HCT116 (cell line): ENCODE measurements at regions not wholly inside any gene's neighbourhood (a gene's known extent, or its start where the extent isn't known, plus 50 kb on each side); places are given as distances from the start of the nearest gene placed in this dataset.

ENCODE experiments used
- ATAC-seq: fragments of 200-7000 bp; cut with Tn5 transposase; 2 replicates; pipeline ENCODE4 v1.9.1; 2020; ENCODE audit warnings: mild to moderate bottlenecking, moderate library complexity
- BruUV-seq: library from RNA; stranded (reverse); fragments of 400-500 nt; replicated peaks from 2 replicates; lab custom pipeline; 2021; lab: Mats Ljungman, UMichigan
- CTCF ChIA-PET: fragments of 300-600 bp; sonication (Branson Sonifier 250); formaldehyde crosslinking; loops from one replicate; lab custom pipeline; 2021; ENCODE audit warnings: antibody characterized with exemption; lab: Charles Lee
- POLR2A ChIA-PET: fragments of 300-600, 350-600 bp; sonication (Branson Sonifier 250); formaldehyde crosslinking; loops from one replicate; lab custom pipeline; 2021; ENCODE audit warnings: antibody characterized with exemption; lab: Charles Lee
- RAD21 ChIA-PET, 2 experiments: fragments of 300-600 bp; sonication (Branson Sonifier 250); formaldehyde crosslinking; loops; one replicate each; lab custom pipeline; 2023; ENCODE audit warnings: low total read pairs in 2 of 2; ENCODE audit not compliant: uncharacterized antibody in 2 of 2, unreplicated experiment in 2 of 2, low non-redundant PET in 1 of 2; lab: Charles Lee
- DNase-seq: peaks from one replicate; pipeline ENCODE4 v3.0.0-alpha.2; 2010; ENCODE audit warnings: low read depth, low spot score
- H2AFZ ChIP-seq: fragments of 200-600 bp; shearing (Covaris generic), sonication (generic); 2 replicates; pipeline ENCODE4 v1.6.1; 2017; ENCODE audit warnings: low read depth, mixed run types, mixed read lengths, antibody characterized with exemption, low read length; ENCODE audit not compliant: poor library complexity, severe bottlenecking
- H3K27ac ChIP-seq: 2 replicates; pipeline ENCODE4 v1.5.1; 2012; ENCODE audit warnings: low read depth, low read length
- H3K27me3 ChIP-seq: fragments of 200-600 bp; sonication (generic); 2 replicates; pipeline ENCODE4 v1.6.1; 2016; ENCODE audit warnings: mixed run types, low read length, mixed read lengths; ENCODE audit not compliant: insufficient read depth
- H3K36me3 ChIP-seq, 2 experiments: fragments of 200-500 bp in 1 of 2; fragments of 200-600 bp in 1 of 2; sonication (Bioruptor generic) in 1 of 2; sonication (generic) in 1 of 2; 2 replicates each; pipeline versions ENCODE4 v1.5.1 to v1.6.1; 2014 to 2016; ENCODE audit warnings: low read length in 2 of 2, inconsistent platforms in 1 of 2, mixed read lengths in 1 of 2, mixed run types in 1 of 2; ENCODE audit not compliant: insufficient read depth in 2 of 2, control insufficient read depth in 1 of 2
- H3K4me1 ChIP-seq, 2 experiments: fragments of 200-600 bp in 1 of 2; sonication (generic) in 1 of 2; 2 replicates each; pipeline versions ENCODE4 v1.5.1 to v1.6.1; 2012 to 2017; ENCODE audit warnings: low read length in 2 of 2, inconsistent platforms in 1 of 2, mild to moderate bottlenecking in 1 of 2, mixed read lengths in 1 of 2, mixed run types in 1 of 2, moderate library complexity in 1 of 2; ENCODE audit not compliant: insufficient read depth in 2 of 2, control insufficient read depth in 1 of 2
- H3K4me2 ChIP-seq: fragments of 200-600 bp; sonication (generic); 2 replicates; pipeline ENCODE4 v1.6.1; 2017; ENCODE audit warnings: mixed run types, low read length, mixed read lengths
- H3K4me3 ChIP-seq, 2 experiments: fragments of 200-600 bp in 1 of 2; sonication (generic) in 1 of 2; replicated peaks in 1 of 2; 2 replicates each; pipeline ENCODE4 v1.5.1; 2011 to 2016; ENCODE audit warnings: low read length in 2 of 2, control low read depth in 1 of 2, low read depth in 1 of 2, mild to moderate bottlenecking in 1 of 2, mixed read lengths in 1 of 2, mixed run types in 1 of 2
- H3K79me2 ChIP-seq: fragments of 200-600 bp; sonication (generic); 2 replicates; pipeline ENCODE4 v1.6.1; 2017; ENCODE audit warnings: mild to moderate bottlenecking, mixed run types, low read length, moderate library complexity, mixed read lengths; ENCODE audit not compliant: insufficient read depth
- H3K9ac ChIP-seq: fragments of 200-600 bp; sonication (generic); 2 replicates; pipeline ENCODE4 v1.6.1; 2016; ENCODE audit warnings: low read length, mixed read lengths
- H3K9me2 ChIP-seq: fragments of 200-600 bp; sonication (generic), shearing (Covaris generic); 2 replicates; pipeline ENCODE4 v1.6.1; 2017; ENCODE audit warnings: mixed run types, mild to moderate bottlenecking, moderate library complexity; ENCODE audit not compliant: insufficient read depth
- H3K9me3 ChIP-seq, 2 experiments: fragments of 200-500 bp in 1 of 2; fragments of 200-600 bp in 1 of 2; sonication (Bioruptor generic) in 1 of 2; sonication (generic) in 1 of 2; 2 replicates each; pipeline ENCODE4 v1.6.1; 2014 to 2017; ENCODE audit warnings: low read length in 2 of 2, mixed read lengths in 2 of 2, inconsistent platforms in 1 of 2, low read depth in 1 of 2, mild to moderate bottlenecking in 1 of 2, mixed run types in 1 of 2, moderate library complexity in 1 of 2; ENCODE audit not compliant: control insufficient read depth in 1 of 2, insufficient read depth in 1 of 2
- H4K20me1 ChIP-seq: fragments of 200-600 bp; sonication (generic), shearing (Covaris generic); 2 replicates; pipeline ENCODE4 v1.6.1; 2017; ENCODE audit warnings: mixed run types, mild to moderate bottlenecking, moderate library complexity; ENCODE audit not compliant: insufficient read depth
- CBX3 ChIP-seq: IDR thresholded peaks from 2 replicates; pipeline ENCODE4 v1.6.1; 2012; ENCODE audit warnings: low read depth
- CEBPB ChIP-seq: IDR thresholded peaks from 2 replicates; pipeline ENCODE4 v1.6.1; 2012; ENCODE audit warnings: low read depth
- EGR1 ChIP-seq: IDR thresholded peaks from 2 replicates; pipeline ENCODE4 v1.6.1; 2012; ENCODE audit warnings: low read depth
- ELF1 ChIP-seq: IDR thresholded peaks from 2 replicates; pipeline ENCODE4 v1.6.1; 2012; ENCODE audit warnings: low read depth, borderline replicate concordance
- EZH2 ChIP-seq: fragments of 200-600 bp; sonication (generic); IDR thresholded peaks from 2 replicates; pipeline ENCODE4 v1.6.1; 2017; ENCODE audit warnings: antibody characterized with exemption, mixed run types
- EZH2phosphoT487 ChIP-seq: fragments of 200-600 bp; IDR thresholded peaks from 2 replicates; pipeline ENCODE4 v1.6.1; 2018; ENCODE audit warnings: antibody characterized with exemption, borderline replicate concordance
- FOSL1 ChIP-seq: IDR thresholded peaks from 2 replicates; pipeline ENCODE4 v1.6.1; 2012; ENCODE audit warnings: low read depth
- POLR2AphosphoS5 ChIP-seq: IDR thresholded peaks from 2 replicates; pipeline ENCODE4 v1.6.1; 2011; ENCODE audit warnings: mild to moderate bottlenecking, low read depth, low read length, moderate library complexity
- RAD21 ChIP-seq: IDR thresholded peaks from 2 replicates; pipeline ENCODE4 v1.6.1; 2012; ENCODE audit warnings: low read depth, mild to moderate bottlenecking
- SIN3A ChIP-seq: IDR thresholded peaks from 2 replicates; pipeline ENCODE4 v1.6.1; 2012; ENCODE audit warnings: low read depth
- SP1 ChIP-seq: IDR thresholded peaks from 2 replicates; pipeline ENCODE4 v1.6.1; 2012; ENCODE audit warnings: low read depth
- SRF ChIP-seq: IDR thresholded peaks from 2 replicates; pipeline ENCODE4 v1.6.1; 2012; ENCODE audit warnings: low read depth
- YY1 ChIP-seq: IDR thresholded peaks from 2 replicates; pipeline ENCODE4 v1.6.1; 2011; ENCODE audit warnings: low read length, low read depth, moderate library complexity, mild to moderate bottlenecking; ENCODE audit not compliant: insufficient replicate concordance; ENCODE audit errors: extremely low read depth
- ZFX ChIP-seq: fragments of 450-650 bp; IDR thresholded peaks from 2 replicates; pipeline ENCODE4 v1.6.1; 2017
- ZNF274 ChIP-seq: fragments of 200-500 bp; sonication (Bioruptor generic); IDR thresholded peaks from 2 replicates; pipeline ENCODE4 v1.6.1; 2014; ENCODE audit warnings: mild to moderate bottlenecking, low read depth, low read length, inconsistent platforms
- intact Hi-C: fragments of 100-400 bp; cut with micrococcal nuclease; formaldehyde crosslinking; loops from 2 replicates; pipeline ENCODE4 v1.10.0; 2022
- TF ChIP-seq, protein P1 (sequence below): IDR thresholded peaks from 2 replicates; pipeline ENCODE4 v1.6.1; 2012
- TF ChIP-seq, protein P2 (sequence below), 3 experiments: fragments of 200-600 bp in 1 of 3; sonication (generic) in 1 of 3; IDR thresholded peaks in 2 of 3; conservative IDR thresholded peaks in 1 of 3; 2 replicates each; pipeline ENCODE4 v1.5.1; 2012 to 2017; ENCODE audit warnings: low read depth in 2 of 3, low read length in 2 of 3, antibody characterized with exemption in 1 of 3, borderline replicate concordance in 1 of 3, control low read depth in 1 of 3, mild to moderate bottlenecking in 1 of 3, mixed read lengths in 1 of 3, mixed run types in 1 of 3, moderate library complexity in 1 of 3; ENCODE audit not compliant: insufficient read depth in 1 of 3
- TF ChIP-seq, protein P3 (sequence below): IDR thresholded peaks from 2 replicates; pipeline ENCODE4 v1.6.1; 2011; ENCODE audit warnings: mild to moderate bottlenecking, low read length, moderate library complexity; ENCODE audit not compliant: insufficient replicate concordance; ENCODE audit errors: extremely low read depth
- TF ChIP-seq, protein P4 (sequence below): IDR thresholded peaks from 2 replicates; pipeline ENCODE4 v1.6.1; 2012

DNA sequence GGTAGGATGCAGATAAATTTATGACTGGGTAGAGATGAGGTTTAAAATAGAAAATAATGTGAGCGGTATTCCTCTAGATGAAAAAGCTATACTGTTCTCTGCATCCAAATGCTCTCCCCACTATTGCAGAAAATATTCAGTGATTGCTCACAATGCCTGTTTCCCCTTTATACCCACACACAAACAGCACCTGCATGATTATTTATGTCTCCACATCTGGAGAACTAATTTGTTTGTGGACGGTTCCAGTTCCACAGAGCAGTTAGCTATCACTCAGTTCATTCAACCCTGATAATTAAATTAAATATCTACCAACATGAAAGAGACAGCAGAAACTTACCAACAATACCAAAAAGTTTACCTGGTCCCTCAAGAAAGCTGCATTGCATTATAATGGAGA is 800.0 kb downstream of the CDH11 start:
- no peak overlapping the region for H2AFZ ChIP-seq
- H3K4me1 ChIP-seq: no peaks in the 10 kb centered on the region
- ChIA-PET RAD21 (no interaction called here), CTCF (no interaction called here), POLR2A (no interaction called here)
- no peak overlapping the region for H3K4me2 ChIP-seq
- H3K9ac ChIP-seq: no peak overlapping the region
- no peaks in the 10 kb centered on the region for H3K9me2 ChIP-seq
- no peaks in the 10 kb centered on the region for H3K79me2 ChIP-seq
- H3K36me3 ChIP-seq: no peaks in the 10 kb centered on the region
- no peak overlapping the region for H3K4me3 ChIP-seq
- H3K9me3 ChIP-seq: peaks cover 3 to 7% of the 10 kb centered on the region in 2 experiments; a peak in 2 of 4 replicates
- no peak for DNase-seq
- no TSS peak for BruUV-seq
- TF ChIP-seq SIN3A (no peak), CEBPB (no peak), EGR1 (no peak), YY1 (no peak), EZH2 (no peak), SRF (no peak), ZFX (no peak), FOSL1 (no peak), RAD21 (no peak), EZH2phosphoT487 (no peak), POLR2AphosphoS5 (no peak), CBX3 (no peak), ELF1 (no peak), SP1 (no peak), ZNF274 (no peak)
- TF ChIP-seq, protein P1, sequence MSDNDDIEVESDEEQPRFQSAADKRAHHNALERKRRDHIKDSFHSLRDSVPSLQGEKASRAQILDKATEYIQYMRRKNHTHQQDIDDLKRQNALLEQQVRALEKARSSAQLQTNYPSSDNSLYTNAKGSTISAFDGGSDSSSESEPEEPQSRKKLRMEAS: no peak
- TF ChIP-seq, protein P2, sequence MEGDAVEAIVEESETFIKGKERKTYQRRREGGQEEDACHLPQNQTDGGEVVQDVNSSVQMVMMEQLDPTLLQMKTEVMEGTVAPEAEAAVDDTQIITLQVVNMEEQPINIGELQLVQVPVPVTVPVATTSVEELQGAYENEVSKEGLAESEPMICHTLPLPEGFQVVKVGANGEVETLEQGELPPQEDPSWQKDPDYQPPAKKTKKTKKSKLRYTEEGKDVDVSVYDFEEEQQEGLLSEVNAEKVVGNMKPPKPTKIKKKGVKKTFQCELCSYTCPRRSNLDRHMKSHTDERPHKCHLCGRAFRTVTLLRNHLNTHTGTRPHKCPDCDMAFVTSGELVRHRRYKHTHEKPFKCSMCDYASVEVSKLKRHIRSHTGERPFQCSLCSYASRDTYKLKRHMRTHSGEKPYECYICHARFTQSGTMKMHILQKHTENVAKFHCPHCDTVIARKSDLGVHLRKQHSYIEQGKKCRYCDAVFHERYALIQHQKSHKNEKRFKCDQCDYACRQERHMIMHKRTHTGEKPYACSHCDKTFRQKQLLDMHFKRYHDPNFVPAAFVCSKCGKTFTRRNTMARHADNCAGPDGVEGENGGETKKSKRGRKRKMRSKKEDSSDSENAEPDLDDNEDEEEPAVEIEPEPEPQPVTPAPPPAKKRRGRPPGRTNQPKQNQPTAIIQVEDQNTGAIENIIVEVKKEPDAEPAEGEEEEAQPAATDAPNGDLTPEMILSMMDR (IDR thresholded peaks at IDR 0.05 in 2 of 3, conservative IDR thresholded peaks at IDR 0.05 in 1 of 3; ENCODE audit: borderline replicate concordance in 1 of 3, insufficient read depth in 1 of 3, low read depth in 2 of 3, low read length in 2 of 3): no peak
- TF ChIP-seq, protein P3, sequence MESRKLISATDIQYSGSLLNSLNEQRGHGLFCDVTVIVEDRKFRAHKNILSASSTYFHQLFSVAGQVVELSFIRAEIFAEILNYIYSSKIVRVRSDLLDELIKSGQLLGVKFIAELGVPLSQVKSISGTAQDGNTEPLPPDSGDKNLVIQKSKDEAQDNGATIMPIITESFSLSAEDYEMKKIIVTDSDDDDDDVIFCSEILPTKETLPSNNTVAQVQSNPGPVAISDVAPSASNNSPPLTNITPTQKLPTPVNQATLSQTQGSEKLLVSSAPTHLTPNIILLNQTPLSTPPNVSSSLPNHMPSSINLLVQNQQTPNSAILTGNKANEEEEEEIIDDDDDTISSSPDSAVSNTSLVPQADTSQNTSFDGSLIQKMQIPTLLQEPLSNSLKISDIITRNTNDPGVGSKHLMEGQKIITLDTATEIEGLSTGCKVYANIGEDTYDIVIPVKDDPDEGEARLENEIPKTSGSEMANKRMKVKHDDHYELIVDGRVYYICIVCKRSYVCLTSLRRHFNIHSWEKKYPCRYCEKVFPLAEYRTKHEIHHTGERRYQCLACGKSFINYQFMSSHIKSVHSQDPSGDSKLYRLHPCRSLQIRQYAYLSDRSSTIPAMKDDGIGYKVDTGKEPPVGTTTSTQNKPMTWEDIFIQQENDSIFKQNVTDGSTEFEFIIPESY: no peak
- TF ChIP-seq, protein P4, sequence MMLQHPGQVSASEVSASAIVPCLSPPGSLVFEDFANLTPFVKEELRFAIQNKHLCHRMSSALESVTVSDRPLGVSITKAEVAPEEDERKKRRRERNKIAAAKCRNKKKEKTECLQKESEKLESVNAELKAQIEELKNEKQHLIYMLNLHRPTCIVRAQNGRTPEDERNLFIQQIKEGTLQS: no peak
- no peak for ATAC-seq
- no peaks in the 10 kb centered on the region for H3K27me3 ChIP-seq
- intact Hi-C loops: no loop called here
- H3K27ac ChIP-seq: no peak overlapping the region
- no peaks in the 10 kb centered on the region for H4K20me1 ChIP-seq
